GM19239 (cell line): ENCODE measurements at regions not wholly inside any gene's neighbourhood (a gene's known extent, or its start where the extent isn't known, plus 50 kb on each side); places are given as distances from the start of the nearest gene placed in this dataset.
"Not testable (repeated sequence)": the region's sequence is repeated elsewhere in the genome, so short reads cannot be mapped to it uniquely, and the experiment has no call there.

Experiments
- DNase-seq: peaks from one replicate; pipeline ENCODE4 v3.0.0; 2011; ENCODE audit warnings: low spot score; ENCODE audit not compliant: insufficient read length
- FAIRE-seq: peaks from 2 replicates; lab custom pipeline; 2011; peaks lifted over from hg19 to GRCh38; lab: Jason Lieb, UNC

DNA sequence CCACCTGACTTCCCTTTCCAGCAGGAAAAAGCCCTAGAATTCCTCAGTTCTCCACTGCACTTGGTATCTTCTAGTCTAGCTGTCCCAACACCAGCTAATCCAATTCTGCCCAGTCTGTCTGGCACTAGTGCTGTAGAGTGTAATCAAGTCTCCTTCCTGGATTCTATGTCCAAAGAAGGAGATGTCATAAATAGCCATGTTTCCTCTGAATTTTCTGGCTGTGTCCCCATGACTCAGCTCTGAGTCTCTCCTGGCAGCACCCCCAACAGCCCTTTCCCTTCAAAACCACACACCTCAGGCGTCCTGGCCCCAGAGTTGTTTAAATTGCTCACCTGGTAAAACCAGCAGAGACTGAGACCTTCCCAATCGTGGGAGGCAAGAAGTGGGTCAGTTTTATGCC, 197.2 kb downstream of the GRXCR1 start:
- FAIRE-seq (no peak), DNase-seq (no peak)

DNA sequence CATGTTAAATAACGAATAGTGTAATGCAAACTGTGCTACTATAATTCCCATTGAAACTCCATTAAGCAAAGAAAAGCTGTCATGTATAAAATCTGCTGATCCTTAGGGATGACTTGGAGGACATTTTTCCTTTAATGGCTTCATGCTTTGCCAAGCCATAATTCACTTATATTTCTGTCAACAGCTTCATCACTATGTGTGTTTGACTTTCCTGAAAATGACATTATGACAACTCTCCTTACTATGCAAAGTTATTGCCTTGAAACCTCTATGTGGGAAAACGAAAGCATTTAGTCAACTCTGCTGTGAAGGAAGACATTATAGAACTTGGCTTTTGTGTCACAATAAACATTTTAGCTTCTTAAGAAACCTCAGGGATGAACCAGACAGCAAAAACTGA, 210.5 kb downstream of the GRXCR1 start:
- FAIRE-seq (no peak), DNase-seq (no peak)

DNA sequence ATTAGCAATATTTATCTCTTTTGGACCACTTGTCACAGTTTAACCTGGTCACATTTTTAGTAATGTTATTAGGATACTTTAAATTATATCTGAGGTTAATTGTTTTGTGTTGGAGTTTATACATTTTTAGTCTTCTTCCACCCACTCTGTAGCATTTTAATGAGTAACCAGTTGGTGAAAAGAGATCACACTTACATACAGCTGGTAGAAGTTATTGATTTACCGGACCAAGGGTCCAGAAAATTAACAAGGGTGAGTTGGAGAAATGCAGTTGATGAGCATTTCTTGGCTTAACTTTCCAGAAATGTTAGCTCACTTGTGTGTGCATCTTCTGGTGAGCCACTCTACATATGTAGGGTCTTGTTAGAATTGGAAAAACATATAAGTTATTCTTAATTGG, 219.6 kb downstream of the GRXCR1 start:
- FAIRE-seq (no peak), DNase-seq (no peak)

DNA sequence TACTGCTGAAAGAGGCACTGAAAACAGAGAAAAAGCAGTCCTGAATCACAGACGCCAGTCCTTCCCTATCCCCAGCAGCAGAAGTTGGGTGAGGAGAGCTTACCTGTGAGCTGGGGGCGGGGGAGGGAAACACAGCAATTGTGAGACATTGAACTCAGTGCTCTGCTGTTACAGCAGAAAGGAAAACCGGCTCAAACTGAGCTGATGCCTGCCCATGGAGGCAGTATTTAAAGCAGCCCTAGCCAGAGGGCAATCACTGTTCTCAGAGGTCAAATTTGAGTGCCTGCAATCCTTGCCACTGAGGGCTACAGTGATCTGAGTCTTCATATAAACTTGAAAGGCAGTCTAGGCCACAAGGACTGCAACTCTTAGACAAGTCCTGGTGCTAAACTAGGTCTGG, 220.7 kb downstream of the GRXCR1 start:
- DNase-seq, result no peak
- no peak for FAIRE-seq

DNA sequence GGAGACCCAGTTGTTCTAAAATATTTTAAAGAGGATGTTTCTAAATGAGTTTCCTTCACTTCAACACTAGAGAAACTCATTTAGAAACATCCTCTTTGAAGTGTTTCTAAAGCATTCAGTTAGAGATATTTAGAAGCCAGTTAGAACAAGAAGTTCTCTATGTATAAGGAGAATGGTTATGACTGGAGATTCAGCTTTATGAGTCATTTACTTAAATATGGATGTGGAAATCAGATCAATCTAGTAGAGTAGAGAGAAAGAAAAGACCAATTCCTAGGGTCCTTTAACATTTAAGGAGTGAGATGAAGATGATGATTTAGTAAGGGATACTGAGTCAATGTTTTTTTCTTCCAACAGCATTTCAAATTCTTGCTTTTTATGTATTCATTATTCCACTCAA, 234.1 kb downstream of the GRXCR1 start:
- FAIRE-seq, result no peak
- DNase-seq, result no peak

DNA sequence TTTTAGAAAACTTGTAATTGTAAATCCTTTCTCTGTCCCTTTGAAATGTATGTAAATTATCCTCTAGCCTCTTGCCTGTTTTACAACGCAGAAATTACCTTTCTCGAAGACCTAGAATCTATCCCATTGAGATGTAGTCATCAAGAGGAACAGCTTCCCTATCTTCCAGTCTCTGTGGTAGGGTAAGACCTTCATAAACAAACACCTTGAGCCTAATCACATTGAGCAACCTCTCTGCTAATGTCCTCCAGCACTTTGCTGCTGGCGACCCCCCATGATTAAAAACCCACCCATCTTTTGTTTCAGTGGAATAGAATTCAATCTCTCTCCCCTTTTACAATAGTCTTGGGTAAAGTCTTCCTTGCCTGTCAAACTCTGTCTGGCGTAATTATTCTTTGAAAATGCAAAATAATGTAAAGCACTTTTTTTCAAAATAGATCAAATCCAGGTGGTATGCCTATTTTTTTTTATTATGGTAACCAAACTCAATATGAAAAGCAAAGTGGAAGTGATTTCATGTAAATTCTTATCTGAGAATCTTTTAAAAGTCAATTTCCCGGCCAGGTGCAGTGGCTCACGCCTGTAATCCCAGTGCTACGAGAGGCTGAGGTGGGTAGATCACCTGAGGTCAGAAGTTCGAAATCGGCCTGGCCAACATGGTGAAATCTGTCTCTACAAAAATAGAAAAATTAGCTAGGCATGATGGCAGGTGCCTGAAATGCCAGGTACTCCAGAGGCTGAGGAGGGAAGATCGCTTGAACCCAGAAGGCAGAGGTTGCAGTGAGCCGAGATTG, 237.9 kb downstream of the GRXCR1 start:
- no peak for DNase-seq
- no peak for FAIRE-seq

DNA sequence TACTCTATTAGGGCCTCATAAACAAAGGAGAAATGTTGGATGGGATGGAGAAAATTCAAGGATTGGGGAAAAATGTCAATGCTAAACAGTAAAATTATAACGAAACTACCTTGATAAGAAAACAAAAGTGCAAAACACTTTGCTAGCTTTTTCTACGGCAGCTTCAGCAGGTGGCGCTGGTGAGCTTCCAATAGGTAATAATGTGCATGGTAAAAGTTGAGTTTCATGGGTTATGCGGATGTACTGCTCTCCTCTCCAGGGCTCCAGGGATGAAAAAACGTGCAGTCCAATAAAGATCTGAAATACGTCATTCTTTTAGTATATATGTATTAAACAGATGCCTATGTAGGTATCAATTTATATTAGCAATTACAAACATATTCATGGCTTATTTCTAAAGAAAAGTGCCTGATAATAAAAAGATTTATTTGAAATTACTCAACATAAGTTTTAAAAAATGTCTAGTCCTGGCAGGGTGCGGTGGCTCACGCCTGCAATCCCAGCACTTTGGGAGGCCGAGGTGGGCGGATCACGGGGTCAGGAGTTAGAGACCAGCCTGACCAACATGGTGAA, 239.6 kb downstream of the GRXCR1 start:
- peak; percentile 92 for FAIRE-seq
- DNase-seq, result peak; percentile 7

DNA sequence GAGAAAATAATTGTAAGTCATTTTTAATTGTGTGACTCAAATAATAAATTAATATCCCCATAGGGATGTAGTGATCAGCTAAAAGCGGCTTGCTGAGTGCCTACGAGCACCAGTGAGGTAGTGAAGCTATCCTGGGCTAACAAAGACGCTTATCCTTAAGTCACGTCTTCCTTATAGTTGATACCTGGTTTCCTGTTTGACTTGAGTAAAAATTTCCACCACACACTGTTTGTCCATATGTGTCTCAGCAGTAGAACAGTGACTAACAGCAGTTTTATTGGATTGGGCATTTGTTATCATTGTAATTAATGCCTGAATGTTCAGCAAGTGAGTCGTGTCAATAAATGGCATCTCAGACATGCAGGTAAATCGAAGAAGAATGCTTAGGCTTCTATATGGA, 241.1 kb downstream of the GRXCR1 start:
- no peak for FAIRE-seq
- DNase-seq, result no peak

DNA sequence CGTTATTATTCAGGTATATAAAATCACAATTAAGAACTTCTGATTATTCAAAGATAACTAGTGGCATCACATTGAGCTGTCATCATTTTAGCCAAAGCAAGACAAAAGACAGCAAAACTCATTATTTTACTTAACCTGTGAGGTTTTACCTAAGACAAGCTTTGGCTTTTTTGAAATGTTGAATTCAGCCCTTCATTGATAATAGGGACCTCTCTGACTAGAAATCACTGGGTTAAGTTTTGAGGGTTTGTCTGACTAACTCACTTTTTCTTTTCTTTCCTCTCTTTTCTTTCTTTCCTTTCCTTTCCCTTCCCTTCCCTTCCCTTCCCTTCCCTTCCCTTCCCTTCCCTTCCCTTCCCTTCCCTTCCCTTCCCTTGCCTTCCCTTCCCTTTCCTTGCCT, 244.2 kb downstream of the GRXCR1 start:
- FAIRE-seq (no peak), DNase-seq (no peak)

DNA sequence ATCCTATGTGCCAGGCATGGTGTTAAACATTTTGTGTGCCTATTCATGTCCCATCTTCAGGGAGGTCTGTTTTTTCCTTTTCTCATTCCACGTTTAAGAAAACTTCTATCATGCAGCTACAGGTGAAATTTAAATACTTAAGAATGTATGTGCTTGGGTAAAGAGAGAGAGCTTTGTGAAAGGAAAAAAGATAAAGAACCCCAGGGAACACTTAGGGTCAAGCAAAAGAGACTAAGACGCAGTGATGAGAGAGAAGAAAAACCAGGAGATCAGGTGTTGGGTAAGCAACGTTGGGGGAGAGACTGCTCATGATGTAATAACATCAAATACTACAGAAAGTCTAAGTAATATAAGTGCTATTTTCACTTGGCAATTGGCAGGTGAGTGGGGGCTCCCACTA, 253.7 kb downstream of the GRXCR1 start:
- FAIRE-seq, result no peak
- DNase-seq, result no peak

DNA sequence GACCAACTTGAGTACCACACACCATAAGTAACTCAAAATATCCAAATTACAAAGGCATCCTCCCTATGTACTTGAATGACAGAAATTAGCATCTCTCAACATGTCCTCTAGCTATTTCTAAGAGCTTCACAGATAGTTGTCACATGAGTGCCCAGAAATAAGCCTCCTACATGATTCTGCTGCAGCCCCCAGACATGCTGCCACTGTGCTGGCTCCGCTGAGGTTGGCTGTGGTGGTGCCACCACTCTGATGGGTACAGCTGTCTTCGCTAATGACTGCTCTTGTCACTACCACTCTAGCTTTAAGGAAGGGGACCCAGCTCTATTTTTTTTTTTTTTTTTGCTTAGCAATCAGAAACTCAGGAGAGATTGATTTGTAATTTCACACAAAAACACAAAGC, 256.0 kb downstream of the GRXCR1 start:
- no peak for DNase-seq
- FAIRE-seq, result no peak

DNA sequence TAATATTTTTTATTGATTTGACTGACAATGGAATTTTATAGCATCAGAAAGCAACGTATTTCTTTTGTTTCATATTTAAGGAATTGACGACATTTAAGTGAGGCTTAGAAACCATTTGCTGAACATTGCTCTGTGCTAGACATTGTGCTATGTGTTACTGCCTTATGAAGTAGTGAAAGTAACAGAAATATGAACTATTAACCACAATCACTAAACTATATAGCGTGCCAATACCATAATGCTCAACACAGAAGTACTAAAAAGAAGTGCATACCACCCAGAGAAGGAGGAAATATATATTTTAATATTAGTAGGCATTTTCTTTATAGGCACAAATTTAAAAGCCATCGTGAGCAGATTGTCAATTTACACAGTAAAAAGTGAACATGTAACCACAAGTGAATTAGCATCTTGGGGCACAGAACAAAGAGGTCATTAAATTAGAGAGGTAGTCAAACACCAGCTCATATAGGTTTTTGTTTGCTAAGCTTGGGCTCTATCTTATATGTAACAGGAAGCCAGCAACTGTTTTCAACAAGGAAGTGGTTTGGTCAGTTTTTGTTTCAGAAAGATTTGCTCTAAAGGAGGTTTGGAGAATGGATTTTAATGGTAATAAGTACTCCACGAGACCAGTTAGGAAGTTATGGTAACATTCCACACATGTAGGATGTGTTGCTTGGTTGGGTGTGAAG, 270.7 kb downstream of the GRXCR1 start:
- FAIRE-seq, result no peak
- DNase-seq, result no peak

DNA sequence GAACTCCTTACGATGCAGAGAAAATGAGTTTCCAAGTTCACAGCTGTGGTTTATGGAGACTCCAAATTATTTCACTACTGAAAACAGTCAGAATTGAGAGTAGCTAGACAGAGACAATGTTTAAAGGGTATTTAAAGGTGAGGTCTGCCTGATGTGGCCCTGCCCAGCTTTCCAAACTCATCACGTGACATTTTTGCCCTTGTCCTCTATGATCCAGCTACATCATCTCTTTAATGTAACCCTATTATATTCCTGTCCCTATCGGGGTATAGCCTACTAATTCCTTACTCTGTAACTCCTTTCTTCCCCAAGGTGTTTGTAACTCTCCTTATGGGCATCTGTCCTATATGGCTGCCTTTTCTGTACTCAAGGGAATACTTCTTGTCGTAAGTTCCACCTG, 297.2 kb downstream of the GRXCR1 start:
- FAIRE-seq (no peak), DNase-seq (no peak)

DNA sequence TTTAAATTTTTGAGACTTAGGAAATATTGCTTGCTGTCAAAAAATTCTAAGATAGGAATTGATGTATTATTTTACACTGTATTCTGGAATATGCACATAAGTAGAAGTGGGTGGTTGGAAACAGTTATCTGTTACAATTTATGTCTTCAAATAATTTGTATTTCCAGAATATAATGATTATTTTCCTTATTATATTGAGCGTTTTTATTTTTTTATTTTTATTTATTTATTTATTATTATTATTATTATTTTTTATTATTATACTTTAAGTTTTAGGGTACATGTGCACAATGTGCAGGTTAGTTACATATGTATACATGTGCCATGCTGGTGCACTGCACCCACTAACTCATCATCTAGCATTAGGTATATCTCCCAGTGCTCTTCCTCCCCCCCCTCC, 320.1 kb downstream of the GRXCR1 start:
- not testable (repeated sequence) for DNase-seq, FAIRE-seq

DNA sequence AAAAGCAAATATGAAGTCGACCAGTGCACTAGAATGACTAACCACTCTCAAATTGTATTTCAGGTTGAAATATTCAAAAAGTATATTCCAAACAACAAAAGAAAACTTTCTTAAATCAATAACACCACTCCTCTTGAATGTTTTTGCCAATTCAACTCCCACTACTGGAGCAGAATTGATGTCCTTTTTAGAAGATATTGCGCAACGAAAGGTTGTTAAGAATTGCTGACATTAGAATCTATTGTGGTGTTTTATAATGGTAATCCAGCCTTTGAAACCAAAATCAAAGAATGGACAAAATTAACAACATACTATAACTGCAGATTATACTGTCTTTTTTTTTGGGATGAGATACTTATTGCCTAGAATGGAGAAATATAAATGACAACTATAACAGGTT, 331.3 kb downstream of the GRXCR1 start:
- no peak for FAIRE-seq
- no peak for DNase-seq

DNA sequence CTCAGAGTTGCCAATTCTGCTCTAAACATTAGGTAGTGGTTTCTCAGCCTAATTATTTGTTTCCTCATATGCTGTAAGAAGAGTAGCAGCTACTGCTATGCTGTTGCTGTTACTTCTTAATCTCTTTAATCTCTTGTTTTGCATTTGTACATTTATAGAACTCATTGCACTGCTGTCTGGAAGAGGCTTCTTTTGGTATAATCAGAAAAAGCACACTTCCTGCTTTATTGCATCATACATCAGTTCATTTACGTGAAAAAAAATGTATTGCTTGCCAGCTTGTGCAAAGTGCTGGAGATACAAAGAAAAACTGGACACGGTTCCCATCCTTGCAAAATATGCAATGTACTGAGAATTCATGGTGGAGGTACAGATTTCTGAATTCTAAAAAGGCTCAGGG, 332.0 kb downstream of the GRXCR1 start:
- FAIRE-seq (no peak), DNase-seq (no peak)

DNA sequence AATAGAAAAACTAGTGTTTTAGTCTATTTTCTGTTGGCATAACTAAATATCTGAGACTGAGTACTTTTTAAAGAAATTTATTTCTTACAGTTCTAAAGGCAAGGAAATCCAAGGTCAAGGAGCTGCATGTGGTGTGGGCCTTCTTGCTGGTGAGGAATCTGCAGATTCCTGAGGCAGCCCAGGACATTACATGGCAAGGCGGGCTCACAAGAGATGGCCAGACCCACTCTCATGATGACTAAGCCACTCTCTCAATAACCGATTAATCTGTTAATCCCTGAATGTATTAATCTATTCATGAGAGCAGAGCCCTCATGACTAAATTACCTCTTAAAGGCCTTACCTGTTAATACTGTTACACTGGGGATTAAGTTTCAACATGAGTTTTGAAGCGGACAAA, 340.8 kb downstream of the GRXCR1 start:
- FAIRE-seq (no peak), DNase-seq (no peak)

DNA sequence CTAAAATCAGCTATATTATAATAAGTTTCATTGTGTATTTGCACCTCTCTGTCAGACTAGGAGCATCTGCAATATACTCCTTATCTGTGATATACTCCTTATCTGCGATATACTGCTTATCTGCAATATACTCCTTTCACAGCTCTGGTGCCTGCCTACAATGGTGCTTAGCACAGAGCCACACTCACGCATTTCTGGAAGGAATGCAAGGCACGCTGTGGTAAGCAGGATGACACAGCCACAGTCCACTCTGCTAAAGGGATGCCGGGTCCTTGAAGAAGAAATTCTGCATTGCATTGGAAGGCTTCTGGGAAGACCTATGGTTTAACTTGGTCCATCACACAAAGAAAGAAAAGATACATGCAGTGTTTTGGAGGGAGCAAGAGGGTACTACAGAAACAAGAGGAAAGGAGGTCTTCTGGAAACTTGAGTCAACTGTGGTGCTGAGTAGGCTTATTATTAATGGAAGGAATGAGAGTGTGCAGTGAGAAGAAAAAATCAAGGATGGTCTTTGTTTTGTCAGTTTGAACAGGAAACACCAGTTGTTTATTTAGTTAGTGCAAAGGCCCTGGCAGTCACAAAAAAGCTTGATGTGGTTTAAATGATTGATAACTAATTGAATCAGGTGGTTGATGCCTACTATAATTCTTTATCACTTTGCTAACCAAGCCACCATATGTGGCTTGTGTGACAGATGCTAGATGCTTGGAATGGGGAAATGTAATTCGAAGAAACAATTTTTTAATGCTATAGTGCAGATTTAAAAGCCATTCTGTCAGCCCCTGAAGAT, 342.3 kb downstream of the GRXCR1 start:
- FAIRE-seq, result no peak
- DNase-seq, result no peak

DNA sequence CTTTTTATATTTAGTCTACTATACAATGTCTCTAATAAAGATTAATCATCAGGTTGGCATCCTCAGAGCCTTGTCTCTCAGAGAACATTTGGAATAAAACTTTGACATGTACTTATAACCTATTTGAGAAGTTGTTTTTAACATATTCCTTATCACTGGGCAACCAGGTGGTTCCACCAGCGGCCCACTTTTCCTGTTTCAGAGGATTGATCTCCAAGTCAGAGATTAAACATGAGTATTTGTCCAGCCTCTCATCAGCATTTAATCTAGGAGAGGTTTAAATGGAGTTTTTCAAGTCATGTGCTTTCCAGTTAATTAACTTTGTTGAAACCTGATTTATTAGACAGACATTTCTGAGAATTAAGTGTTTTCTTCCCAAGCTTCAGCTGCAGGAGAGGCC, 345.5 kb downstream of the GRXCR1 start:
- DNase-seq, result no peak
- no peak for FAIRE-seq

DNA sequence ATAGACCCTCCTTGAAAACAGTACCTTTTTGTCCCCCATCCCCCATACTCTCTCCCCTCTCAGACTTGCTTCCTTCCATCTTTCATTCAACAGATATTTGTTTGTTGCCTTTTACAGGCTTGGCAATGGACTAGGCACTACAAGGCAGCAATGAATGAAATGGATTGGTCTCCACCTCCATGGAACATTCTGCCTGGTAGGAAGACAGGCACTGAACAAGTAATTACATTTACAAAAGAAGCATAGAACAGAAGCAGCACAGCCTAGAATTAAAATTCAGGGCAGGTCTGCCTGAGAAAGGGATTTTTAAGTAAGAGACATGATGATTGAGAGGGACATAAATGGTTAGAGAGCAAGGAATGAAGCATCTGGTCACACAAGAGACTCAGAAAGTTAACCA, 346.1 kb downstream of the GRXCR1 start:
- FAIRE-seq, result no peak

DNA sequence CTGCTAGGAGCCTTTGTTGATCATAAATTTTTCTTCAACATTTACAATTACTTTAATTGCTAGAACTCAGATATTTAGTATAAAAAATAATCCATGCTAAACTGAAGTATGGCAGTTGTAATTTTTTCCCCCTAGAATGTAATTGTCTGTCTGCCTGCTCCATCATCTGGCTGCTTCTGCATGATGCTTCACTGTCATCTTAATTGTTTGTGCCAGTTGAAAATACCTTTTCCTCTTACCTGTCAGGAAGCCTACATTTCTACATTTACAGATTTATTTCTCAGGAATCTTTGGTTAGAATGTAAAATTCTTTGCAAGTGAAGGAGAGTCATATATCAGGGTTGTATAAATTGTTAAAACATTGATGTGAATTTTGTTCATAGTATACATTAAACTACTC, 348.6 kb downstream of the GRXCR1 start:
- DNase-seq (no peak), FAIRE-seq (no peak)

More for the DNA sequence above, 346.1 kb downstream of the GRXCR1 start:
- no peak for DNase-seq
